GM21423 (cell line): ENCODE measurements at regions not wholly inside any gene's neighbourhood (a gene's known extent, or its start where the extent isn't known, plus 50 kb on each side); places are given as distances from the start of the nearest gene placed in this dataset.
A peak's percentile ranks its signal among the peaks of the same experiment; 100 is the strongest.
"Not testable (repeated sequence)": the region's sequence is repeated elsewhere in the genome, so short reads cannot be mapped to it uniquely, and the experiment has no call there.

Experiments used
- ATAC-seq: cut with Tn5 transposase; IDR thresholded peaks from one replicate; pipeline ENCODE4 v1.9.1; 2021; ENCODE audit warnings: mild to moderate bottlenecking, moderate library complexity; ENCODE audit not compliant: unreplicated experiment

DNA sequence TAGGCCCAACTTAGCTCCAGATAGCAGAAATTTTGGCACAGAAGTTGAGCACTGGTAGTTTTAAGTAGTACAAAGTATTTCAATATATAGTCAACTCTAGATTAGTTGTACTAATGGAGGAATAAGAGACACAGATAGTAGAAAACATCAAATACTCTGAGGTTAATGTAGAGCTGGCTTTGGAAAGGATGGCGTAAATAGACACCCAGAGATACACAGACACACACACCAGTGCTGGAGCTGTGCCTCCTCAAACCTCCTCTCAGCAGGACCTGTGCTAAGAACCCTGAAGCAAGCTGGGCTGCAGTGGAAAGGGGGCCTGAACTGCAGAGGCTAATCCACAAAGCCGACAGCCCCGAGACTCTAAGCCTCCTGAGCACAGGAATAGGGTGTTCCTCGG, 67.0 kb upstream of the EDEM3 start:
- no peak for ATAC-seq

DNA sequence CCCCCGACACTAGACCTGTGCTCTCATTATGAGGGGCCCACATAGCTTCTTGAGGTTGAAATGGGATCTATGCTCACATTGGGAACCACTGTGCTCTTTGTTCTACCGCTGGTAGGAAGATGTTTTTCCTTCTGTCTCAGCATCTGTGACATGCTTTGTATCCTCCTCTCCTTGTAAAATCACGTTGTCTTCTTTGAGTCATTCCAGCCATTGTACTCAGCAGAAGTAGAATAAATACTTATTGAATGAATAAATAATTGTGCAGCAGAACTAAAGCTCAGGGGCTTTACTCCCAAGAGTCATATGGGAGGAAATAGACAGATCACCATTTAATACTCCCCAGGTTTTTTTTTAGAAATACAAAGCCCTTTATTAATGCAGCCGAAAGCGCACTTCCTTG, 66.3 kb upstream of the EDEM3 start:
- no peak for ATAC-seq

DNA sequence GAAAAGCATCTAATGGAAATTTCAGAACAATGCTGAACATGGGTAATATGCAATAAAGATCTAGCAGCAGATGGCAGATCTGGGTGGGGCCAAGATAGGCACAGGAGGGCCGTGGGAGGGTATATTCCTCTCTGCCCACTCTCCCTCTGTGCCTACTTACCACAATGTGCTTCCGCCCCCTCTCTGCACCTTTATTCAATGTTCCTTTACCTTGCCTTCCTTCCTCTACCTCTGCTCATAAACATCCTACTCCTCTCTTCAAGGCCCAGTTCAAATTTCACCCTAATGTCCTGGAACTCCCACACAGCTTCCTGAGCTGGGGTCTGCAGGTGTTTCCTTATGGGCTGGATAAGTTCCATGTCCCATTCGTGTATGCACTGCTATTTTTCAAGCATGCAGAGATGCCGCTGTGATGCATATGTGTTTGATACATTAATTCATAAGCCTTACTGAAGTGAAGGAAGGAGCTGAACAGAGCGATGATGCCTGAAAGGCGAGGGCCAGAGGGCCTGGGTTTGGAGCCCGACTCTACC, 65.6 kb upstream of the EDEM3 start:
- ATAC-seq = no peak

DNA sequence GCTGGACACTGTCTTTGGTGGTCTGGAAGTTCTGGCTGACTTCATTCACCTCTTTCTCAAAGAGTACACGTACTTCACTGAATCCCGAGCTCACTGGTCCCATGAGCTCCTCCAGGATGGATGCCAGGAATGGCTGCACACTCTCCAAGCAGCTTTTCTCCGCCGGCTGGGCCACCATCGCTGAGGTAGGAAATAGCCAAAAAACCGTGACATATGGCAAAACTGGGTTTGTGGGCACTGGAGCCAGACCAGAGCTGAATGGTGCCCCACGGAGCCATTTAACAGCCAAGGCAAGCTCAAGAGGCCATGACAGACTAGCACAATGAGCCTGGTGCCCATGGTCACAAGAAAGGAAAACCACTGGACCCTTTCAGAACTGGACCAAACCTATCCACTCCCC, 64.0 kb upstream of the EDEM3 start:
- ATAC-seq = no peak

DNA sequence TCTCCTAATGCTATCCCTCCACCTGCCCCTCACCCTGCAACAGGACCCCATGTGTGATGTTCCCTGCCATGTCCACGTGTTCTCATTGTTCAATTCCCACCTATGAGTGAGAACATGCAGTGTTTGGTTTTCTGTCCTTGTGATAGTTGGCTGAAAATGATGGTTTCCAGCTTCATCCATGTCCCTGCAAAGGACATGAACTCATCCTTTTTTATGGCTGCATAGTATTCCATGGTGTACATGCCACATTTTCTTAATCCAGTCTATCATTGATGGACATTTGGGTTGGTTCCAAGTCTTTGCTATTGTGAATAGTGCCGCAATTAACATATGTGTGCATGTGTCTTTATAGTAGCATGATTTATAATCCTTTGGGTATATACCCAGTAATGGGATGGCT, 62.3 kb upstream of the EDEM3 start:
- not testable (repeated sequence) for ATAC-seq

DNA sequence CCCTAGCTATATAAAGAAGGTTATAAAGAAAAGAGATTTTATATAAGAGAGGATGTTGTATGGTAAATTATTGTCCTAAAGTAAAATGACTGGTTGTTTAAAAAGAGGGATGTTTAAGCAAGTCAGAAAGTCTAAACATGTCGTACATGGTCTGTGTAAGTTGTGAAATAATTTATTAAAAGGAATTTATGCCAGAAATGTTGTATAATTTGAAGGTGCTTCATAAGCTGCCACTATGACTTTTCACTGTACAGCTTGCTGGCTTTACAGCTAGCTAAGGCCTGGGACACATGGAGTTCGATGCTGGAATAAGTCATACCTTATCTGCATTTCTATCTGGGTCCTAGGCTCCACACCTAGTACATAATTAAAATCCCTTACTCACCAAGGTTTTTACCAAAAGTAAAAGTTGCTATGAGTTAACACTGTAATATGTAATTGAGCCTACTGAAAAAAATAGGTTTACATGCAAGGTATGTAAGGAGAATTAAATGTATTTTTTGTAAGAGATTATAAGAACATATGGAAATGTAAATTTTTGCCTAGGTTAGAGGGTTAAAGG, 59.0 kb upstream of the EDEM3 start:
- no peak for ATAC-seq

DNA sequence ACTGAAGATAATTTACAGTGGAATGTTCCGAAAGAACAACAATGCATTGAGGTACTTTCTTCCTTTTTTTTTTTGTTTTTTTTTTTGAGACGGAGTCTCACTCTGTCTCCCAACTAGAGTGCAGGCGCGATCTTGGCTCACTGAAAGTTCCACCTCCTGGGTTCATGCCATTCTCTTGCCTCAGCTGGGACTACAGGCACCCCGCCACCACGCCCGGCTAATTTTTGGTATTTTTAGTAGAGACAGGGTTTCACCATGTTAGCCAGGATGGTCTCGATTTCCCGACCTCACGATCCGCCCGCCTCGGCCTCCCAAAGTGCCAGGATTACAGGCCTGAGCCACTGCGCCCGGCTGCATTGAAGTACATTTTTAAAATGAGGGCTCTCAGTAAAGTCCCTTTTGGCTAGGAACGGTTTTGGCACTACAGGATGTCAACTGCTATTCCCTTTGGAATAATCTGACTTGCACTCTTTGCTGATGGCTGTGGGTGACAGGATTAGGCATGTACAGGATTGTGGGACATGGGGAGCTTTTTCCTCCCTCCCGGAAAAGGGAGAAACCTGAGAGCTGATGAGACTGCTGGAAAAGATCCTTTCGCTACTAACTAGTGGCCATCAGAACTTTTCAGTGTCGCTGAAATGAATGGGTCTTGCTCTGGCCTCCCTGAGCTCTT, 56.9 kb upstream of the EDEM3 start:
- ATAC-seq = no peak

DNA sequence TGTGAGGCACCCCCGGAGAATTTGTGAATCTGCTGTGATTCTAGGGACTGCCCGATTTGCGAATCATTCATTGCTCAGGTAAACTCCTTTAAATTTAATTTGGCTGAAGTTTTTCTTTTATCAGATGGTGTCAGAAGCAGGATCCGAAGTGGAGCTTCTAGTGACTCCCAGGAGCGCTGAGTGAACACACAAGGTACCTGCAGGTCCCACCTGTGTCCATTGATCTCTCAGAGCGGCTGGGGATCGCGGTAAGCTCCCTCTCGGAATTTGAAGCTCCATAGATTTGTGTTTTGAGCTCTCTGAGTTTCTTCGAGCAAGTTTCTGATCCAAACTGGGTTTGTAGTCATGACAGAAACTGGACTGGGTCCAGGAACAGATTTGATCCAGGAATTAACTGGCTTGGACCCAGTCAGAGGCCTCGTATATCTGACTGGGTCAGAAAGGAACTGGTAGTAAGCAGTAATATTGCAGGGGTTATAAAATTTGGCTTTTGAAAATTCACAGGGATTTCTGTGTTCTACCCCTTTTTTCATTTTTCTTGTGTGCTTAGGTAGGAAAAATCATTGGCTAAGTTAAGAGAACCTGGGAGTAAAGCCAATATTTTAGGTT, 56.2 kb upstream of the EDEM3 start:
- no peak for ATAC-seq

DNA sequence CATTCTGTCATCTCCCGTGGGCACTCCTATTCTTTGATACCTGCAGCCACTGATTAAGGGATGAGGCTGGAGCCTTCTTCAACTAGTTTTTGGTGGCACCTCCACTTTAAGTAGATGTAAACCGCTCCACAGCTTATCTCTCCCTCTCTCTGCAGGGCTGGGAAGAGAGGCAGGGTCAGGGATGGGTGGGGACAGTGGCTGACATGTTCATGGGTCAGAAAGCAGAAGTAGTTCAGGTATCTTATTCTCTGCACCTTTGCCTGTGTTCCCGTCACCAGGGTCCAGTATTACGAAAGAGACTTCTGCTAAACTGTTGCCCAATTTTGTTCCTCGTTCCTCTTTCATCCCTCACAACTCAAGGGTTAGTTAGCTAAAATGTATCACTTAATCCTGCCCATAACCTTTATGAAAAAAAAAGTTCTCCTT, 51.7 kb upstream of the EDEM3 start:
- ATAC-seq = no peak

DNA sequence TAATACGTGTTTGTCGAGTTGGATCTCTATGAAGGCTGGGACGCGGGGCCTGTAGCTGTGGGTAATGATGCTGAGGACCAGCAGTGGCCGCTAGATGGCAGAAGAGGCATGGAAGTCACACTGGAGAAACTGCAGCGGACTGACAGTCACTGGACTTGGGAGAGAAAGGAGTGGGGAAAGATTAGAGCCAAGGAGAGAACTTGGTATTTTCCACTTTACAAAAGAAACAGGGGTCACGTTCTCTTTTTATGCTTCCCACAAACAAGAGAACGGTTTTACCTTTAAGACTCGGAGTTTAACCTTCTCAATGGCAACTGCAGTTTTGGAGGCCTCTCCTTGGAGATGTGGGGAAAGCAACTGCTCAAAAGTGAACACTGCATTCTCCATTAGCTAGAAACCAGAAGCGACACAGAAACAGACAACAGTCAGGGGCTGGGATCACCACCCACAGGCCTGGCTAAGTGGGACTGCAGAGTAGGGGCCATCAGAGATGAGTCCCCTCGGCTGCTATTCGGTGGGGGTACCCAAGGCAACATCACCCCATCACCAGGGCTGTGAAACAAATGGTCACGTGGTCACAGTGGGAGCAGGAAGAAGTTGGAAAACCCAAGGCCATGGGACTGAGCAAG, 51.1 kb upstream of the EDEM3 start:
- peak; percentile 90 for ATAC-seq
